Smooth muscle cell (in vitro differentiated cells): ENCODE measurements at regions not wholly inside any gene's neighbourhood (a gene's known extent, or its start where the extent isn't known, plus 50 kb on each side); places are given as distances from the start of the nearest gene placed in this dataset.
"Not testable (repeated sequence)": the region's sequence is repeated elsewhere in the genome, so short reads cannot be mapped to it uniquely, and the experiment has no call there.

ENCODE experiments used
- DNase-seq: peaks from one replicate; lab custom pipeline; 2025; ENCODE audit not compliant: unreplicated experiment; lab: John Stamatoyannopoulos, UW
- H2AFZ ChIP-seq: fragments of 200-600 bp; sonication (generic); 2 replicates; pipeline ENCODE4 v1.6.0; 2016; ENCODE audit warnings: antibody characterized with exemption, low read depth, mild to moderate bottlenecking
- H3F3A ChIP-seq: fragments of 200-600 bp; sonication (generic); 2 replicates; pipeline ENCODE4 v1.6.0; 2017; ENCODE audit warnings: antibody characterized with exemption, low read depth
- H3K27ac ChIP-seq: fragments of 200-600 bp; sonication (generic); 2 replicates; pipeline ENCODE4 v1.5.1; 2016; ENCODE audit warnings: low read depth, mild to moderate bottlenecking
- H3K27me3 ChIP-seq: fragments of 200-600 bp; sonication (generic); 2 replicates; pipeline ENCODE4 v1.6.1; 2016; ENCODE audit warnings: low read depth, mild to moderate bottlenecking
- H3K36me3 ChIP-seq: fragments of 200-600 bp; sonication (generic); 2 replicates; pipeline ENCODE4 v1.5.1; 2016; ENCODE audit warnings: low read depth
- H3K4me1 ChIP-seq: fragments of 200-600 bp; sonication (generic); 2 replicates; pipeline ENCODE4 v1.5.1; 2016; ENCODE audit warnings: low read depth
- H3K4me2 ChIP-seq: fragments of 200-600 bp; sonication (generic); 2 replicates; pipeline ENCODE4 v1.6.0; 2016; ENCODE audit warnings: mild to moderate bottlenecking
- H3K4me3 ChIP-seq: fragments of 200-600 bp; sonication (generic); 2 replicates; pipeline ENCODE4 v1.5.1; 2016; ENCODE audit warnings: mild to moderate bottlenecking
- H3K79me2 ChIP-seq: fragments of 200-600 bp; sonication (generic); 2 replicates; pipeline ENCODE4 v1.6.0; 2016; ENCODE audit warnings: low read depth, mild to moderate bottlenecking
- H3K9ac ChIP-seq: fragments of 200-600 bp; sonication (generic); 2 replicates; pipeline ENCODE4 v1.6.0; 2016; ENCODE audit warnings: low read depth
- H3K9me3 ChIP-seq: fragments of 200-600 bp; sonication (generic); replicated peaks from 2 replicates; pipeline ENCODE4 v1.5.1; 2016; ENCODE audit warnings: low read depth
- H4K20me1 ChIP-seq: fragments of 200-600 bp; sonication (generic); 2 replicates; pipeline ENCODE4 v1.6.0; 2016; ENCODE audit warnings: low read depth
- WGBS: methylation state at CpG from one replicate; pipeline ENCODE4 v1.1.7; 2016; ENCODE audit warnings: low lambda C conversion rate; 5-methylcytosine and 5-hydroxymethylcytosine counted together
- TF ChIP-seq, protein P1 (sequence below): fragments of 200-600 bp; sonication (generic); IDR thresholded peaks from 2 replicates; pipeline ENCODE4 v1.5.1; 2017; ENCODE audit warnings: borderline replicate concordance, mild to moderate bottlenecking, antibody characterized with exemption; ENCODE audit not compliant: insufficient read depth, poor library complexity, severe bottlenecking

DNA sequence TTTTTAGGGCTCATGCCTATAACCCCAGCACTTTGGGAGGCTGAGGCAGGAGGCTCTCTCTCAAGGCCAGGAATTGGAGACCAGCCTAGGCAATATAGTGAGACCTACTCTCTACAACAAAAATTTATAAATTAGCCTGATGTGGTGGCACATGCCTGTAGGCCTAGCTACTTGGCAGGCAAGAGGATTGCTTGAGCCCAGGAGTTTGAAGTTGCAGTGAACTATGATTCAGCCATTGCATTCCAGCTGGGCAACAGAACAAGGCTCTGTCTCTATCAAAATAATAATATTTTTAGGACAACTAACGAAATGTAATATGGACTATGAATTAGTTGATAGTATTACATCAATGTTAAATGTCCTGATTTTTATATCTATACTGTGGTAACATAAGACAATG is 68.8 kb upstream of the ARID1A start:
- no peaks in the 10 kb centered on the region for H3K9me3 ChIP-seq
- no peaks in the 10 kb centered on the region for H3F3A ChIP-seq
- no peak overlapping the region for H3K4me2 ChIP-seq
- H2AFZ ChIP-seq = no peak overlapping the region
- no peaks in the 10 kb centered on the region for H3K36me3 ChIP-seq
- H3K4me3 ChIP-seq = no peak overlapping the region
- no peaks in the 10 kb centered on the region for H3K27me3 ChIP-seq
- no peak for DNase-seq
- H3K27ac ChIP-seq = no peak overlapping the region
- no peaks in the 10 kb centered on the region for H3K79me2 ChIP-seq
- H4K20me1 ChIP-seq = no peaks in the 10 kb centered on the region
- TF ChIP-seq, protein P1, sequence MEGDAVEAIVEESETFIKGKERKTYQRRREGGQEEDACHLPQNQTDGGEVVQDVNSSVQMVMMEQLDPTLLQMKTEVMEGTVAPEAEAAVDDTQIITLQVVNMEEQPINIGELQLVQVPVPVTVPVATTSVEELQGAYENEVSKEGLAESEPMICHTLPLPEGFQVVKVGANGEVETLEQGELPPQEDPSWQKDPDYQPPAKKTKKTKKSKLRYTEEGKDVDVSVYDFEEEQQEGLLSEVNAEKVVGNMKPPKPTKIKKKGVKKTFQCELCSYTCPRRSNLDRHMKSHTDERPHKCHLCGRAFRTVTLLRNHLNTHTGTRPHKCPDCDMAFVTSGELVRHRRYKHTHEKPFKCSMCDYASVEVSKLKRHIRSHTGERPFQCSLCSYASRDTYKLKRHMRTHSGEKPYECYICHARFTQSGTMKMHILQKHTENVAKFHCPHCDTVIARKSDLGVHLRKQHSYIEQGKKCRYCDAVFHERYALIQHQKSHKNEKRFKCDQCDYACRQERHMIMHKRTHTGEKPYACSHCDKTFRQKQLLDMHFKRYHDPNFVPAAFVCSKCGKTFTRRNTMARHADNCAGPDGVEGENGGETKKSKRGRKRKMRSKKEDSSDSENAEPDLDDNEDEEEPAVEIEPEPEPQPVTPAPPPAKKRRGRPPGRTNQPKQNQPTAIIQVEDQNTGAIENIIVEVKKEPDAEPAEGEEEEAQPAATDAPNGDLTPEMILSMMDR = no peak
- H3K4me1 ChIP-seq = peaks cover under 1% of the 10 kb centered on the region
- WGBS = 77% methylated on average over 1 of the region's 1 CpG
- no peak overlapping the region for H3K9ac ChIP-seq

DNA sequence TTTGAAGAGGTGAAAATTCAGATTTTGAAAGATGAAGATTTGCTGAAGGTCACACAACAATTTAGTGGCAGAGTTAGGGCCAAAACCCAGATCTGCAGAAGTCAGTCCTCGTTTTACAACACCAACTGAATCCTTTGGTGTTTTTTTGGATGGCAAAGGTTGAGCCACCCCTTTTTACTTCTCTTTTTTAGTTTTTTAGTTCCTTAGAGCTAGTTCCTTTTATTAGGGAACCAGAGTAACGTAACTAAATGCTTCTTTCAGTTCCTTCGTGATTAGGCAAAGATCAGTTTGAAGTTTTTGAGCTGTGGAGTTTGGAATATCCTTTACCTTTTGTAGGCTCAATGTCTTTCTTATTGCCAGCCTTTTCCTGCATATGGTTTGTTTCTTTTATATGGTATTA is 67.9 kb upstream of the ARID1A start:
- DNase-seq = no peak
- 87% methylated on average over 3 of the region's 3 CpGs for WGBS
- Histone ChIP-seq H3K9me3 (no peaks in the 10 kb centered on the region), H3K27me3 (no peaks in the 10 kb centered on the region), H3K9ac (no peak overlapping the region), H3K36me3 (no peaks in the 10 kb centered on the region), H3K4me2 (no peak overlapping the region), H3F3A (no peaks in the 10 kb centered on the region), H4K20me1 (no peaks in the 10 kb centered on the region), H3K79me2 (no peaks in the 10 kb centered on the region), H3K27ac (no peak overlapping the region), H2AFZ (no peak overlapping the region), H3K4me1 (no peaks in the 10 kb centered on the region), H3K4me3 (no peak overlapping the region)
- TF ChIP-seq, protein P1 = no peak

DNA sequence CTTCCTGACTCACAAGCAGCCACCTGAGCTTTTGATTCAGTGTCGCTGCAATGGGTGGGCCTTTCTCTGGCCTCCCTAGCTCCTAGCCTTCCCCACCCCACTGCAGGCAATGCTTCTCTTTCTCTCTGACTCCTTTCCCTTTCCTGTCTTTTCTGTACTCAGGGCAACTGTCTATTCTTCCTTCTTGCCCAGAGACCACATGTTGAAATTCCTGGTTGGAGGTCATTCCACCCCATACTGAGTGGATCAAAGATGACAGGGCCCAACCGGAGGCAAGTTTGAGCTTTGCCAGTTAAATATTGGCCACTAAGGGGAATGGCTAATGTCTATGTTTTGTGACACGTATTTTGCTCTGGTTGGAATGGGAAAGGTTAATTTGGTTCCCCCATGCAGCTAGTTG is 65.2 kb upstream of the ARID1A start:
- Histone ChIP-seq H3K27me3 (no peaks in the 10 kb centered on the region), H3K79me2 (no peaks in the 10 kb centered on the region), H2AFZ (no peak overlapping the region), H4K20me1 (no peaks in the 10 kb centered on the region), H3K4me2 (no peak overlapping the region), H3K9me3 (no peaks in the 10 kb centered on the region), H3F3A (no peaks in the 10 kb centered on the region), H3K4me3 (no peak overlapping the region), H3K27ac (no peak overlapping the region), H3K36me3 (no peaks in the 10 kb centered on the region), H3K4me1 (peaks cover under 1% of the 10 kb centered on the region), H3K9ac (no peak overlapping the region)
- 95% methylated on average over 3 of the region's 3 CpGs for WGBS
- TF ChIP-seq, protein P1 = no peak
- no peak for DNase-seq

DNA sequence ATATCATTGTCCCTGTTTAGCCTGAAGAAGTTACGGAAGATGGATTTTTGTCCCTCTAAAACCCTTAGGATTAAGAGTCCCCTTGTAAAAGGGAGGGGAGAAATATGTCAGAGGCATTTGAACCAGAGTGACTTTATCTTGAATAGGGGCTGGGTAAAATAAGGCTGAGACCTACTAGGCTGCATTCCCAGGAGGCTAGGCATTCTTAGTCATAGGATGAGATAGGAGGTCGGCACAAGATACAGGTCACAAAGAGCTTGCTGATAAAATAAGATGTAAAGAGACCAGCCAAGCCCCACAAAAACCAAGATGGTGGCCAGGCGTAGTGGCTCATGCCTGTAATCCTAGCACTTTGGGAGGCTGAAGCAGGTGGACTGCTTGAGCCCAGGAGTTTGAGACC is 60.0 kb upstream of the ARID1A start:
- 34% methylated on average over 3 of the region's 3 CpGs for WGBS
- Histone ChIP-seq H2AFZ (peak overlapping the region; percentile 30), H3K4me2 (peak overlapping the region; percentile 48), H3K27ac (peak overlapping the region; percentile 4)
- H3K36me3 ChIP-seq, DNase-seq, H4K20me1 ChIP-seq, H3K4me1 ChIP-seq, H3F3A ChIP-seq, H3K4me3 ChIP-seq, H3K79me2 ChIP-seq, H3K9ac ChIP-seq, H3K27me3 ChIP-seq, H3K9me3 ChIP-seq: not testable (repeated sequence)
